ENCODE measurements at regions not wholly inside any gene's neighbourhood (a gene's known extent, or its start where the extent isn't known, plus 50 kb on each side); places are given as distances from the start of the nearest gene placed in this dataset.

GRCh38 chr3:145017959-145018358 lies 1046.3 kb downstream of the DIPK2A start:
- no peak overlapping the region for H3K27ac ChIP-seq (ENCODE audit: low read length)
- H4K20me1 ChIP-seq (ENCODE audit: insufficient read depth): no peaks in the 10 kb centered on the region
- no peaks in the 10 kb centered on the region for H3K27me3 ChIP-seq (ENCODE audit: insufficient read depth, low read depth, low read length)
- TF ChIP-seq RAD21 (conservative IDR thresholded peaks at IDR 0.05) (no peak), SMC3 (conservative IDR thresholded peaks at IDR 0.05; ENCODE audit: poor library complexity) (no peak), POLR2AphosphoS5 (IDR thresholded peaks at IDR 0.05) (no peak), EZH2 (IDR thresholded peaks at IDR 0.05; ENCODE audit: borderline replicate concordance, insufficient read depth, low read length, poor library complexity, severe bottlenecking) (no peak), EP300 (conservative IDR thresholded peaks at IDR 0.05; ENCODE audit: poor library complexity, severe bottlenecking) (no peak), REST (IDR thresholded peaks at IDR 0.05; ENCODE audit: borderline replicate concordance) (no peak), MXI1 (conservative IDR thresholded peaks at IDR 0.05; ENCODE audit: poor library complexity, severe bottlenecking) (no peak), TAF1 (IDR thresholded peaks at IDR 0.05; ENCODE audit: low read depth) (no peak), CTCF (IDR thresholded peaks at IDR 0.05; ENCODE audit: poor library complexity, severe bottlenecking) (no peak)
- H3K36me3 ChIP-seq (ENCODE audit: insufficient read depth, low read length): no peaks in the 10 kb centered on the region
- no peak overlapping the region for H3K9ac ChIP-seq (ENCODE audit: low read length)
- H3K4me3 ChIP-seq (ENCODE audit: low read length): no peak overlapping the region
- no peaks in the 10 kb centered on the region for H3K9me3 ChIP-seq (ENCODE audit: low read length)
- H2AFZ ChIP-seq (ENCODE audit: low read depth, low read length): no peak overlapping the region
- H3K79me2 ChIP-seq (replicated peaks; ENCODE audit: insufficient read depth, low read length): no peaks in the 10 kb centered on the region
- no peaks in the 10 kb centered on the region for H3K9me2 ChIP-seq (ENCODE audit: insufficient read depth, low read length)
- H3K4me2 ChIP-seq (ENCODE audit: low read length): no peak overlapping the region
- H3F3A ChIP-seq (ENCODE audit: insufficient read depth, low read length, poor library complexity, severe bottlenecking): no peaks in the 10 kb centered on the region

- no peaks in the 10 kb centered on the region for H3K79me2 ChIP-seq (replicated peaks; ENCODE audit: insufficient read depth, low read length)
- H3K9me3 ChIP-seq (ENCODE audit: low read length): no peaks in the 10 kb centered on the region
- TF ChIP-seq RAD21 (conservative IDR thresholded peaks at IDR 0.05) (no peak), EP300 (conservative IDR thresholded peaks at IDR 0.05; ENCODE audit: poor library complexity, severe bottlenecking) (no peak), POLR2AphosphoS5 (IDR thresholded peaks at IDR 0.05) (no peak), TAF1 (IDR thresholded peaks at IDR 0.05; ENCODE audit: low read depth) (no peak), EZH2 (IDR thresholded peaks at IDR 0.05; ENCODE audit: borderline replicate concordance, insufficient read depth, low read length, poor library complexity, severe bottlenecking) (no peak), REST (IDR thresholded peaks at IDR 0.05; ENCODE audit: borderline replicate concordance) (no peak), MXI1 (conservative IDR thresholded peaks at IDR 0.05; ENCODE audit: poor library complexity, severe bottlenecking) (no peak), CTCF (IDR thresholded peaks at IDR 0.05; ENCODE audit: poor library complexity, severe bottlenecking) (no peak), SMC3 (conservative IDR thresholded peaks at IDR 0.05; ENCODE audit: poor library complexity) (no peak)
- H3F3A ChIP-seq (ENCODE audit: insufficient read depth, low read length, poor library complexity, severe bottlenecking): no peaks in the 10 kb centered on the region
- no peaks in the 10 kb centered on the region for H4K20me1 ChIP-seq (ENCODE audit: insufficient read depth)
- H3K9me2 ChIP-seq (ENCODE audit: insufficient read depth, low read length): no peaks in the 10 kb centered on the region
- H3K4me2 ChIP-seq (ENCODE audit: low read length): no peak overlapping the region
- H3K9ac ChIP-seq (ENCODE audit: low read length): no peak overlapping the region
- no peaks in the 10 kb centered on the region for H3K27me3 ChIP-seq (ENCODE audit: insufficient read depth, low read depth, low read length)
- no peaks in the 10 kb centered on the region for H3K36me3 ChIP-seq (ENCODE audit: insufficient read depth, low read length)
- H3K4me3 ChIP-seq (ENCODE audit: low read length): no peak overlapping the region
- H2AFZ ChIP-seq (ENCODE audit: low read depth, low read length): no peak overlapping the region
- no peak overlapping the region for H3K27ac ChIP-seq (ENCODE audit: low read length)
These were observed 1050.8 kb downstream of the DIPK2A start for GRCh38 chr3:145022447-145022846.
